Calu3 (cell line): ENCODE measurements at regions not wholly inside any gene's neighbourhood (a gene's known extent, or its start where the extent isn't known, plus 50 kb on each side); places are given as distances from the start of the nearest gene placed in this dataset.

Experiments used
- BruUV-seq: library from RNA; stranded (reverse); fragments of 400-500 nt; replicated peaks from 2 replicates; lab custom pipeline; 2021; lab: Mats Ljungman, UMichigan
- CTCF ChIA-PET: fragments of 300-600 bp; sonication (Branson Sonifier 250); formaldehyde crosslinking; loops from one replicate; lab custom pipeline; 2022; ENCODE audit warnings: antibody characterized with exemption; lab: Charles Lee
- DNase-seq: peaks from one replicate; pipeline ENCODE4 v3.0.0; 2022
- H3K27ac Mint-ChIP-seq: one replicate; pipeline ENCODE4 v1.8.0; 2022; ENCODE audit warnings: mixed read lengths; ENCODE audit not compliant: unreplicated experiment
- H3K27me3 Mint-ChIP-seq: one replicate; pipeline ENCODE4 v1.8.0; 2022; ENCODE audit warnings: mixed read lengths; ENCODE audit not compliant: unreplicated experiment
- H3K36me3 Mint-ChIP-seq: one replicate; pipeline ENCODE4 v1.8.0; 2022; ENCODE audit warnings: mild to moderate bottlenecking, moderate library complexity, mixed read lengths; ENCODE audit not compliant: insufficient read depth, unreplicated experiment
- H3K4me1 Mint-ChIP-seq: one replicate; pipeline ENCODE4 v1.8.0; 2022; ENCODE audit warnings: mild to moderate bottlenecking, low read depth, mixed read lengths; ENCODE audit not compliant: unreplicated experiment
- H3K4me3 Mint-ChIP-seq: one replicate; pipeline ENCODE4 v1.8.0; 2022; ENCODE audit warnings: mild to moderate bottlenecking, low read depth, moderate library complexity, mixed read lengths; ENCODE audit not compliant: unreplicated experiment
- H3K9me3 Mint-ChIP-seq: one replicate; pipeline ENCODE4 v1.8.0; 2022; ENCODE audit warnings: low read depth, mixed read lengths; ENCODE audit not compliant: unreplicated experiment
- CTCF ChIP-seq: fragments of 200-600 bp; IDR thresholded peaks from one replicate; pipeline ENCODE4 v1.8.0; 2022; ENCODE audit warnings: antibody characterized with exemption; ENCODE audit not compliant: unreplicated experiment
- intact Hi-C: fragments of 100-400 bp; cut with micrococcal nuclease; formaldehyde crosslinking; loops from one replicate; pipeline ENCODE4 v1.10.0; 2022; ENCODE audit not compliant: unreplicated experiment

DNA sequence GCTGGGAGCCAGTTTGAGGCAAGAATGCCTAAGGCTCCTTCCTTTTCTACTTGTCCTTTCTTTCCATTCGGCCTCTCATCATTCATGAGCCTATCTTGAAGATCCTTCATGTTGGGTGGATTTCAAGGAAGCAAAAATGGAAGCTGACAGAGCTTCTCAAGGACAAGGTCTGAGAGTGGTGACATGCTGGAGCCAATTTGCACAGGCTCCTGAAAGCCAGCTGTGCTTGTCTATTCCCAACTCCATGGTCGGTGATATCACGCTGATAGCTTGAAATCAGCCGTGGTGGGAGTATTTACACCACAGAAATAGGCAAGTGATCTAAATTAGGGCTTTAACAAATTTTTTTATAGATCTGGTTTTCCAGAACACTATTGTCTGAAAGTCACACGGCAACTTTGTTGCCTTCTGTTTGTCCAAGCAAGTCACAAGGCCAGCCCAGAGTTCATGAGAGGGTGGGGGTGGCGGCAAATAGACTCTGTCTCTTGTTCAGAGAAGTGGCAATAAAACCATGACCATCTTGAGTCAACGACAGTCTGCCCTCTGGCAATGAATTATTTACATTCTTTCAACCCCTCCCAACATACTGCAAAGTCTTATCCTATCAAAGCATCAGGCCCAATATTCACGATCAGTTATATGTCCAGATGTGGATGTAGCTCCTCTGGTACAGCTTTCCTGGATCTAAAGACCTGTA is 49.9 kb upstream of the SLC35F5 start:
- no peak overlapping the region for H3K4me3 Mint-ChIP-seq
- H3K9me3 Mint-ChIP-seq = no peaks in the 10 kb centered on the region
- CTCF ChIA-PET = no interaction called here
- H3K27me3 Mint-ChIP-seq = no peaks in the 10 kb centered on the region
- DNase-seq = no peak
- no peaks in the 10 kb centered on the region for H3K36me3 Mint-ChIP-seq
- intact Hi-C loops = no loop called here
- no peak for TF ChIP-seq CTCF
- H3K27ac Mint-ChIP-seq = no peak overlapping the region
- no TSS peak for BruUV-seq
- H3K4me1 Mint-ChIP-seq = no peaks in the 10 kb centered on the region
